Adrenal gland (tissue), 5 donors: ENCODE measurements at regions not wholly inside any gene's neighbourhood (a gene's known extent, or its start where the extent isn't known, plus 50 kb on each side); places are given as distances from the start of the nearest gene placed in this dataset.

Experiments used
- CTCF ChIP-seq, 6 experiments: fragments of 450-650 bp in 4 of 6; fragments of 200-600 bp in 2 of 6; sonication (generic) in 1 of 6; IDR thresholded peaks; 1 replicate in 5 of 6; 2 replicates in 1 of 6; pipeline versions ENCODE4 v1.5.1 to v1.8.0; 2016 to 2021; ENCODE audit warnings: antibody characterized with exemption in 6 of 6, mild to moderate bottlenecking in 2 of 6, moderate library complexity in 1 of 6
- POLR2A ChIP-seq, 2 donors: fragments of 450-650 bp; IDR thresholded peaks; one replicate each; pipeline ENCODE4 v1.6.1; 2017; ENCODE audit warnings: antibody characterized with exemption in 2 of 2, mild to moderate bottlenecking in 2 of 2, moderate library complexity in 1 of 2
- donor health status: DM: no; HTN: no; CAD: no.

- no peak for TF ChIP-seq CTCF (IDR thresholded peaks at IDR 0.05)
- TF ChIP-seq POLR2A (IDR thresholded peaks at IDR 0.05), result no peak
These were observed 307.4 kb upstream of the DAB2 start for GRCh38 chr5:39732166-39732565.
